Natural killer cell (primary cell): ENCODE measurements at regions not wholly inside any gene's neighbourhood (a gene's known extent, or its start where the extent isn't known, plus 50 kb on each side); places are given as distances from the start of the nearest gene placed in this dataset.

Experiments
- ATAC-seq, 3 donors: fragments of 150-1000 bp in 2 of 3; fragments of 200-7000 bp in 1 of 3; cut with Tn5 transposase; 1 replicate in 1 of 3; 2 replicates in 2 of 3; pipeline ENCODE4 v1.10.0; 2021; ENCODE audit warnings: mild to moderate bottlenecking in 2 of 3, moderate library complexity in 2 of 3
- DNase-seq, 2 donors: peaks; one replicate each; pipeline versions ENCODE4 v3.0.0 to v3.0.0-alpha.2; 2013 to 2021; ENCODE audit warnings: mixed read lengths in 1 of 2
- H3K27ac ChIP-seq: one replicate; pipeline ENCODE4 v1.5.1; 2013; ENCODE audit warnings: mild to moderate bottlenecking, low read length
- H3K27me3 ChIP-seq: one replicate; pipeline ENCODE4 v1.6.1; 2013; ENCODE audit warnings: low read length; ENCODE audit not compliant: control insufficient read depth, insufficient read depth
- H3K36me3 ChIP-seq: one replicate; pipeline ENCODE4 v1.6.1; 2013; ENCODE audit warnings: low read length; ENCODE audit not compliant: control insufficient read depth, insufficient read depth
- H3K4me1 ChIP-seq: one replicate; pipeline ENCODE4 v1.6.1; 2013; ENCODE audit warnings: low read length; ENCODE audit not compliant: control insufficient read depth, insufficient read depth
- H3K4me3 ChIP-seq: one replicate; pipeline ENCODE4 v1.5.1; 2013; ENCODE audit warnings: low read length
- H3K9me3 ChIP-seq: one replicate; pipeline ENCODE4 v1.6.1; 2013; ENCODE audit warnings: low read length; ENCODE audit not compliant: control insufficient read depth, insufficient read depth
- H3K27ac Mint-ChIP-seq, 2 donors: one replicate each; pipeline ENCODE4 v1.8.0; 2022; ENCODE audit warnings: mild to moderate bottlenecking in 2 of 2, mixed read lengths in 2 of 2, moderate library complexity in 1 of 2
- H3K27me3 Mint-ChIP-seq, 2 donors: one replicate each; pipeline ENCODE4 v1.8.0; 2022; ENCODE audit warnings: low read depth in 2 of 2, mixed read lengths in 2 of 2
- H3K36me3 Mint-ChIP-seq: one replicate; pipeline ENCODE4 v1.8.0; 2022; ENCODE audit warnings: mixed read lengths
- H3K4me1 Mint-ChIP-seq, 2 donors: one replicate each; pipeline ENCODE4 v1.8.0; 2022; ENCODE audit warnings: mixed read lengths in 2 of 2
- H3K4me3 Mint-ChIP-seq: one replicate; pipeline ENCODE4 v1.8.0; 2022; ENCODE audit warnings: mild to moderate bottlenecking, moderate library complexity, mixed read lengths
- H3K9me3 Mint-ChIP-seq, 2 donors: one replicate each; pipeline ENCODE4 v1.8.0; 2022; ENCODE audit warnings: mixed read lengths in 2 of 2
- WGBS: methylation state at CpG from one replicate; pipeline ENCODE4 v1.1.7; 2013; ENCODE audit warnings: missing lambda C conversion rate; ENCODE audit not compliant: insufficient coverage; 5-methylcytosine and 5-hydroxymethylcytosine counted together
- intact Hi-C: fragments of 100-400 bp; cut with micrococcal nuclease; formaldehyde crosslinking; loops from one replicate; pipeline ENCODE4 v1.14.2; 2022
- TF ChIP-seq, protein P1 (sequence below): fragments of 200-600 bp; IDR thresholded peaks from one replicate; pipeline ENCODE4 v1.8.0; 2022; ENCODE audit warnings: antibody characterized with exemption

DNA sequence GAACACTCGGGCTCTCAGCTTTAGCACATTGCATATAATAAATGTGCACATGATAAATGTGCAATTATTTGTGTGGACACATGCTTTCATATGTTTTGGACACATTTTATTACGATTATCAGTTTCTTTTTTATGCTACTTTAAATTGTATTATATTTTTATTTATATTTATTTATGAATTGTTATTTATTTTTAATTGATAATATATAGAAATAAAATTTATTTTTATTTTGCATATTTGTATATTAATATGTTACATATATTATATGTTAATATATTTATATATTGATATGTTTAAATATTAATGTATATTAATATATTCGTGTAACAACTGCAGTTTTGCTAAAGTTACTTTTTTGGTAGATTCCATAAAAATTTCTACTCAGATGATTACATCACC is 454.8 kb upstream of the CDH10 start:
- no peak for ATAC-seq
- Mint-ChIP-seq H3K27me3 (no peaks in the 10 kb centered on the region), H3K27ac (no peak overlapping the region), H3K36me3 (no peaks in the 10 kb centered on the region), H3K9me3 (peaks cover 15 to 21% of the 10 kb centered on the region in 2 donors), H3K4me1 (no peaks in the 10 kb centered on the region), H3K4me3 (no peak overlapping the region)
- H3K36me3 ChIP-seq, result no peaks in the 10 kb centered on the region
- no CpG with 5 or more reads among the region's 3 CpGs for WGBS
- intact Hi-C loops, result no loop called here
- no peak overlapping the region for H3K4me3 ChIP-seq
- DNase-seq, result no peak
- H3K9me3 ChIP-seq, result peaks cover 3% of the 10 kb centered on the region
- H3K4me1 ChIP-seq, result no peaks in the 10 kb centered on the region
- TF ChIP-seq, protein P1, sequence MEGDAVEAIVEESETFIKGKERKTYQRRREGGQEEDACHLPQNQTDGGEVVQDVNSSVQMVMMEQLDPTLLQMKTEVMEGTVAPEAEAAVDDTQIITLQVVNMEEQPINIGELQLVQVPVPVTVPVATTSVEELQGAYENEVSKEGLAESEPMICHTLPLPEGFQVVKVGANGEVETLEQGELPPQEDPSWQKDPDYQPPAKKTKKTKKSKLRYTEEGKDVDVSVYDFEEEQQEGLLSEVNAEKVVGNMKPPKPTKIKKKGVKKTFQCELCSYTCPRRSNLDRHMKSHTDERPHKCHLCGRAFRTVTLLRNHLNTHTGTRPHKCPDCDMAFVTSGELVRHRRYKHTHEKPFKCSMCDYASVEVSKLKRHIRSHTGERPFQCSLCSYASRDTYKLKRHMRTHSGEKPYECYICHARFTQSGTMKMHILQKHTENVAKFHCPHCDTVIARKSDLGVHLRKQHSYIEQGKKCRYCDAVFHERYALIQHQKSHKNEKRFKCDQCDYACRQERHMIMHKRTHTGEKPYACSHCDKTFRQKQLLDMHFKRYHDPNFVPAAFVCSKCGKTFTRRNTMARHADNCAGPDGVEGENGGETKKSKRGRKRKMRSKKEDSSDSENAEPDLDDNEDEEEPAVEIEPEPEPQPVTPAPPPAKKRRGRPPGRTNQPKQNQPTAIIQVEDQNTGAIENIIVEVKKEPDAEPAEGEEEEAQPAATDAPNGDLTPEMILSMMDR, result no peak
- H3K27me3 ChIP-seq, result no peaks in the 10 kb centered on the region
- no peak overlapping the region for H3K27ac ChIP-seq

- Histone ChIP-seq H3K36me3 (no peaks in the 10 kb centered on the region), H3K4me1 (no peaks in the 10 kb centered on the region), H3K4me3 (no peak overlapping the region), H3K27ac (no peak overlapping the region), H3K27me3 (no peaks in the 10 kb centered on the region), H3K9me3 (no peaks in the 10 kb centered on the region)
- WGBS, result 53% methylated on average over 2 of the region's 2 CpGs
- Mint-ChIP-seq H3K27ac (no peak overlapping the region), H3K9me3 (peaks cover 8 to 15% of the 10 kb centered on the region in 2 donors), H3K27me3 (no peaks in the 10 kb centered on the region), H3K36me3 (no peaks in the 10 kb centered on the region), H3K4me3 (no peak overlapping the region), H3K4me1 (no peaks in the 10 kb centered on the region)
- ATAC-seq, result no peak
- DNase-seq, result no peak
- TF ChIP-seq, protein P1, result no peak
- intact Hi-C loops, result no loop called here
Observed at GRCh38 chr5:25095261-25095660, 450.5 kb upstream of the CDH10 start.

DNA sequence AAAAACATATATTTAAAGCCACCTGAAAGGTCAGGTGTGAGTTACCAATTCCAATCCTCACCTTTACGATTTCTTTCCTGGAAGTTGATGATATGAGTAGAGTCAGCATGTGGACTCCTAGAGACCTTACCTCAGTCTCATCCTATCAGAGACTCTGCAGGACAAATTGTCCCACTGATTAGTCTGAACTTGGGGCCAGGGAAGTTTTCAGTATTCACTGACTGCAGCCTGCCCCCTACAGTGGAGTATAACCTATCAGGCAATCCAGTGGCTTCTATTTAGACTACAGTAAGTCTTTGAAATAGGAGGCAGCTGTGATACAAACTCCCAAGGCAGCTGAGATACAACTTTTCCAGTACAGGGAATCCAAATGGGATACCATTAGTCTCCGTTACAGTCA is 449.4 kb upstream of the CDH10 start:
- H3K4me1 Mint-ChIP-seq, result no peaks in the 10 kb centered on the region

DNA sequence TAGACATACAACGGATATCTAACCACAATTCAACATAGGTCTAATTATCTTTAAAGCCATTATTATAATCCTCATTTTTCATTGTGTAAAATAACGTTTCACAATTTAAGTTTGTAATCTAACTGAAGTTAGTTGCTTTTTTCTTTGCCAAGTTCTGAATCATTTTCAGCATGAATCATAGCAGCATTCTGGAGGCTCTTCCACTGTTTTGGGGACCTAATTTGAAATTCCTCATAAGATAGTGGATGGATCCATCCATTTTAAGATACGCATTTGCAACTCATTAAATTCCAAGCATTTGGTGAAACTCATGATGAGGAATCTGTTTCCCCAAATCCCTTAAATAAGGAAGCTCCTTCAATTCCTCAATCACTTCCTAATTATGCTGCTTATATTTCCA is 447.1 kb upstream of the CDH10 start:
- intact Hi-C loops, result no loop called here
- no peaks in the 10 kb centered on the region for H3K9me3 ChIP-seq
- Mint-ChIP-seq H3K27ac (no peak overlapping the region), H3K4me3 (no peak overlapping the region), H3K27me3 (no peaks in the 10 kb centered on the region), H3K9me3 (peaks cover 9 to 15% of the 10 kb centered on the region in 2 donors), H3K36me3 (no peaks in the 10 kb centered on the region), H3K4me1 (no peaks in the 10 kb centered on the region)
- no peaks in the 10 kb centered on the region for H3K27me3 ChIP-seq
- H3K4me1 ChIP-seq, result no peaks in the 10 kb centered on the region
- ATAC-seq (no peak), DNase-seq (no peak)
- H3K4me3 ChIP-seq, result no peak overlapping the region
- H3K36me3 ChIP-seq, result no peaks in the 10 kb centered on the region
- H3K27ac ChIP-seq, result no peak overlapping the region
- TF ChIP-seq, protein P1, result no peak
- 82% methylated on average over 2 of the region's 3 CpGs for WGBS

More for the DNA sequence above, 449.4 kb upstream of the CDH10 start:
- 92% methylated on average over 1 of the region's 2 CpGs for WGBS
- no peak overlapping the region for H3K4me3 Mint-ChIP-seq
- DNase-seq (no peak), ATAC-seq (no peak)
- no peaks in the 10 kb centered on the region for H3K4me1 ChIP-seq
- no peaks in the 10 kb centered on the region for H3K9me3 ChIP-seq
- H3K27ac ChIP-seq, result no peak overlapping the region
- H3K4me3 ChIP-seq, result no peak overlapping the region
- intact Hi-C loops, result no loop called here
- peaks cover 7 to 15% of the 10 kb centered on the region in 2 donors for H3K9me3 Mint-ChIP-seq
- TF ChIP-seq, protein P1, result no peak
- no peak overlapping the region for H3K27ac Mint-ChIP-seq
- H3K36me3 Mint-ChIP-seq, result no peaks in the 10 kb centered on the region
- H3K36me3 ChIP-seq, result no peaks in the 10 kb centered on the region
- no peaks in the 10 kb centered on the region for H3K27me3 Mint-ChIP-seq
- H3K27me3 ChIP-seq, result no peaks in the 10 kb centered on the region
